Loucy (cell line): ENCODE measurements at regions not wholly inside any gene's neighbourhood (a gene's known extent, or its start where the extent isn't known, plus 50 kb on each side); places are given as distances from the start of the nearest gene placed in this dataset.

Source experiments
- H2AFZ ChIP-seq: fragments of 200-600 bp; sonication (generic); 2 replicates; pipeline ENCODE4 v1.6.0; 2016; ENCODE audit warnings: antibody characterized with exemption, mild to moderate bottlenecking, low read length, moderate library complexity
- H3F3A ChIP-seq: fragments of 200-600 bp; 2 replicates; pipeline ENCODE4 v1.6.0; 2016; ENCODE audit warnings: antibody characterized with exemption, low read depth, mild to moderate bottlenecking
- H3K27me3 ChIP-seq: fragments of 200-600 bp; sonication (generic); 2 replicates; pipeline ENCODE4 v1.6.1; 2014; ENCODE audit warnings: low read length, mild to moderate bottlenecking; ENCODE audit not compliant: insufficient read depth, poor library complexity, severe bottlenecking
- H3K36me3 ChIP-seq: fragments of 200-600 bp; sonication (generic); 2 replicates; pipeline ENCODE4 v1.6.1; 2016; ENCODE audit warnings: low read length; ENCODE audit not compliant: insufficient read depth
- H3K4me1 ChIP-seq: fragments of 200-600 bp; sonication (generic); 2 replicates; pipeline ENCODE4 v1.5.1; 2014; ENCODE audit warnings: low read length, mild to moderate bottlenecking; ENCODE audit not compliant: insufficient read depth, poor library complexity, severe bottlenecking
- H3K4me2 ChIP-seq: fragments of 200-600 bp; sonication (generic); 2 replicates; pipeline ENCODE4 v1.6.0; 2014; ENCODE audit warnings: antibody characterized with exemption, low read length, low read depth, mild to moderate bottlenecking; ENCODE audit not compliant: poor library complexity, severe bottlenecking
- H3K4me3 ChIP-seq: fragments of 200-600 bp; sonication (generic); 2 replicates; pipeline ENCODE4 v1.5.1; 2014; ENCODE audit warnings: low read length, mild to moderate bottlenecking, mixed read lengths; ENCODE audit not compliant: poor library complexity, severe bottlenecking
- H3K79me2 ChIP-seq: fragments of 200-600 bp; sonication (generic); 2 replicates; pipeline ENCODE4 v1.6.1; 2014; ENCODE audit warnings: low read length; ENCODE audit not compliant: insufficient read depth
- H3K9ac ChIP-seq: fragments of 200-600 bp; sonication (generic); 2 replicates; pipeline ENCODE4 v1.6.0; 2014; ENCODE audit warnings: mild to moderate bottlenecking, low read depth, low read length, moderate library complexity; ENCODE audit not compliant: poor library complexity, severe bottlenecking
- H3K9me2 ChIP-seq: fragments of 200-600 bp; sonication (generic); replicated peaks from 2 replicates; pipeline ENCODE4 v1.6.1; 2016; ENCODE audit warnings: low read depth, low read length, mixed read lengths
- H3K9me3 ChIP-seq: fragments of 200-600 bp; sonication (generic); 2 replicates; pipeline ENCODE4 v1.6.1; 2014; ENCODE audit warnings: mild to moderate bottlenecking, antibody characterized with exemption, low read length, low read depth; ENCODE audit not compliant: insufficient read depth
- H4K20me1 ChIP-seq: fragments of 200-600 bp; sonication (generic); 2 replicates; pipeline ENCODE4 v1.6.0; 2014; ENCODE audit warnings: antibody characterized with exemption, low read length, mild to moderate bottlenecking; ENCODE audit not compliant: insufficient read depth, poor library complexity, severe bottlenecking
- EZH2phosphoT487 ChIP-seq: fragments of 200-600 bp; IDR thresholded peaks from 2 replicates; pipeline ENCODE4 v1.6.1; 2018; ENCODE audit warnings: antibody characterized with exemption, mild to moderate bottlenecking, moderate library complexity, borderline replicate concordance
- TF ChIP-seq, protein P1 (sequence below): fragments of 200-600 bp; sonication (generic); conservative IDR thresholded peaks from 2 replicates; pipeline ENCODE4 v1.5.1; 2014; ENCODE audit warnings: mild to moderate bottlenecking, antibody characterized with exemption, low read length

DNA sequence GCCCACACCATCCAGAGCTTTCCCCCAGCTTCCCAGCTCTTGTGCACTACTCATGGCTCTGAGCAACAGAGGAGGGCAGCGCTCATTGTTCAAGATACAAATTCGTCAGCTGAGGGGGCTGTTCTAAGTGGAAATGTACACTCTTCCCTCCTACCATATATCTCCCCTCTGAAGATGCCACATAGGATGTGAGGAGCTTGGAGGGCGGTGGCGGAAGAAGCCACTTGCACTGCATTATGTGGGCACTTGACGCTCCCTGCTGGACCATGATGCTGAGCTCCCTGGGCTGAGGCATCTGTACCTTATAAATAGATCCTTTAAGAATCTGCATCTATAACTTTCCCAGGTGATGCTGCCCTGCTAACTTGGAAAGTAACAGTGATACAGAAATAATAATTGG, 477.6 kb upstream of the DEPDC1 start:
- no peaks in the 10 kb centered on the region for H3K27me3 ChIP-seq
- H3K4me1 ChIP-seq: no peaks in the 10 kb centered on the region
- H3K9me2 ChIP-seq: no peaks in the 10 kb centered on the region
- no peaks in the 10 kb centered on the region for H4K20me1 ChIP-seq
- H3K9me3 ChIP-seq: no peaks in the 10 kb centered on the region
- no peak overlapping the region for H3K4me3 ChIP-seq
- no peak overlapping the region for H3K4me2 ChIP-seq
- H3K9ac ChIP-seq: no peak overlapping the region
- no peaks in the 10 kb centered on the region for H3K79me2 ChIP-seq
- no peaks in the 10 kb centered on the region for H3K36me3 ChIP-seq
- H3F3A ChIP-seq: no peaks in the 10 kb centered on the region
- no peak for TF ChIP-seq EZH2phosphoT487
- TF ChIP-seq, protein P1, sequence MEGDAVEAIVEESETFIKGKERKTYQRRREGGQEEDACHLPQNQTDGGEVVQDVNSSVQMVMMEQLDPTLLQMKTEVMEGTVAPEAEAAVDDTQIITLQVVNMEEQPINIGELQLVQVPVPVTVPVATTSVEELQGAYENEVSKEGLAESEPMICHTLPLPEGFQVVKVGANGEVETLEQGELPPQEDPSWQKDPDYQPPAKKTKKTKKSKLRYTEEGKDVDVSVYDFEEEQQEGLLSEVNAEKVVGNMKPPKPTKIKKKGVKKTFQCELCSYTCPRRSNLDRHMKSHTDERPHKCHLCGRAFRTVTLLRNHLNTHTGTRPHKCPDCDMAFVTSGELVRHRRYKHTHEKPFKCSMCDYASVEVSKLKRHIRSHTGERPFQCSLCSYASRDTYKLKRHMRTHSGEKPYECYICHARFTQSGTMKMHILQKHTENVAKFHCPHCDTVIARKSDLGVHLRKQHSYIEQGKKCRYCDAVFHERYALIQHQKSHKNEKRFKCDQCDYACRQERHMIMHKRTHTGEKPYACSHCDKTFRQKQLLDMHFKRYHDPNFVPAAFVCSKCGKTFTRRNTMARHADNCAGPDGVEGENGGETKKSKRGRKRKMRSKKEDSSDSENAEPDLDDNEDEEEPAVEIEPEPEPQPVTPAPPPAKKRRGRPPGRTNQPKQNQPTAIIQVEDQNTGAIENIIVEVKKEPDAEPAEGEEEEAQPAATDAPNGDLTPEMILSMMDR: no peak
- H2AFZ ChIP-seq: no peak overlapping the region

- Histone ChIP-seq H3K27me3 (no peaks in the 10 kb centered on the region), H3K79me2 (no peaks in the 10 kb centered on the region), H3K9me3 (no peaks in the 10 kb centered on the region), H2AFZ (no peak overlapping the region), H3K4me1 (no peaks in the 10 kb centered on the region), H3K9me2 (no peaks in the 10 kb centered on the region), H3K9ac (no peak overlapping the region), H3K4me2 (no peak overlapping the region), H3K4me3 (no peak overlapping the region), H3F3A (no peaks in the 10 kb centered on the region), H3K36me3 (no peaks in the 10 kb centered on the region), H4K20me1 (no peaks in the 10 kb centered on the region)
- no peak for TF ChIP-seq EZH2phosphoT487
- TF ChIP-seq, protein P1: no peak
Observed at GRCh38 chr1:68975212-68975933, 478.5 kb upstream of the DEPDC1 start.

- Histone ChIP-seq H3K4me3 (no peak overlapping the region), H3K4me2 (no peak overlapping the region), H3K4me1 (no peaks in the 10 kb centered on the region), H3K9me3 (no peaks in the 10 kb centered on the region), H3K9ac (no peak overlapping the region), H3K79me2 (no peaks in the 10 kb centered on the region), H3K9me2 (no peaks in the 10 kb centered on the region), H3F3A (no peaks in the 10 kb centered on the region), H3K36me3 (no peaks in the 10 kb centered on the region), H3K27me3 (no peaks in the 10 kb centered on the region), H2AFZ (no peak overlapping the region), H4K20me1 (no peaks in the 10 kb centered on the region)
- TF ChIP-seq EZH2phosphoT487: no peak
- TF ChIP-seq, protein P1: no peak
Observed at GRCh38 chr1:68976916-68977610, 480.2 kb upstream of the DEPDC1 start.
